ENCODE measurements at regions not wholly inside any gene's neighbourhood (a gene's known extent, or its start where the extent isn't known, plus 50 kb on each side); places are given as distances from the start of the nearest gene placed in this dataset.
"Not testable (repeated sequence)": the region's sequence is repeated elsewhere in the genome, so short reads cannot be mapped to it uniquely, and the experiment has no call there.

- Histone ChIP-seq H3K36me3 (ENCODE audit: control insufficient read depth, insufficient read depth, low read length) (no peaks in the 10 kb centered on the region), H3K27me3 (ENCODE audit: control insufficient read depth, insufficient read depth, low read length) (no peaks in the 10 kb centered on the region), H3K4me3 (ENCODE audit: low read depth, low read length) (no peak overlapping the region)
- TF ChIP-seq CTCF (IDR thresholded peaks at IDR 0.05; ENCODE audit: insufficient read depth, low read length, severe bottlenecking), result no peak
- FAIRE-seq (no peak), DNase-seq (ENCODE audit: low read depth) (peak; percentile 44)
Observed at GRCh38 chr2:133640103-133640502, 71.8 kb upstream of the NCKAP5 start.

- TF ChIP-seq CTCF (IDR thresholded peaks at IDR 0.05; ENCODE audit: insufficient read depth, low read length, severe bottlenecking), result peak; percentile 78
- Histone ChIP-seq H3K36me3 (ENCODE audit: control insufficient read depth, insufficient read depth, low read length) (no peaks in the 10 kb centered on the region), H3K27me3 (ENCODE audit: control insufficient read depth, insufficient read depth, low read length) (no peaks in the 10 kb centered on the region), H3K4me3 (ENCODE audit: low read depth, low read length) (peak overlapping the region; percentile 7)
- DNase-seq (ENCODE audit: low read depth) (peak; percentile 99), FAIRE-seq (peak; percentile 98)
Observed at GRCh38 chr2:133641497-133641896, 73.2 kb upstream of the NCKAP5 start.

GRCh38 chr2:133641942-133642725 is 73.9 kb upstream of the NCKAP5 start:
- FAIRE-seq, result no peak
- peak; percentile 27 for DNase-seq (ENCODE audit: low read depth)
- TF ChIP-seq CTCF (IDR thresholded peaks at IDR 0.05; ENCODE audit: insufficient read depth, low read length, severe bottlenecking), result no peak
- no peaks in the 10 kb centered on the region for H3K36me3 ChIP-seq (ENCODE audit: control insufficient read depth, insufficient read depth, low read length)
- H3K27me3 ChIP-seq (ENCODE audit: control insufficient read depth, insufficient read depth, low read length), result no peaks in the 10 kb centered on the region
- no peak overlapping the region for H3K4me3 ChIP-seq (ENCODE audit: low read depth, low read length)

GRCh38 chr2:133642791-133643191 is 74.5 kb upstream of the NCKAP5 start:
- Histone ChIP-seq H3K36me3 (ENCODE audit: control insufficient read depth, insufficient read depth, low read length) (no peaks in the 10 kb centered on the region), H3K27me3 (ENCODE audit: control insufficient read depth, insufficient read depth, low read length) (no peaks in the 10 kb centered on the region), H3K4me3 (ENCODE audit: low read depth, low read length) (no peak overlapping the region)
- DNase-seq (ENCODE audit: low read depth), result peak; percentile 19
- no peak for FAIRE-seq
- TF ChIP-seq CTCF (IDR thresholded peaks at IDR 0.05; ENCODE audit: insufficient read depth, low read length, severe bottlenecking), result no peak

- H3K36me3 ChIP-seq (ENCODE audit: control insufficient read depth, insufficient read depth, low read length), result no peaks in the 10 kb centered on the region
- FAIRE-seq (no peak), DNase-seq (ENCODE audit: low read depth) (no peak)
- no peak for TF ChIP-seq CTCF (IDR thresholded peaks at IDR 0.05; ENCODE audit: insufficient read depth, low read length, severe bottlenecking)
- no peak overlapping the region for H3K4me3 ChIP-seq (ENCODE audit: low read depth, low read length)
- H3K27me3 ChIP-seq (ENCODE audit: control insufficient read depth, insufficient read depth, low read length), result no peaks in the 10 kb centered on the region
Observed at GRCh38 chr2:133643863-133644262, 75.6 kb upstream of the NCKAP5 start.

- Histone ChIP-seq H3K27me3 (ENCODE audit: control insufficient read depth, insufficient read depth, low read length) (no peaks in the 10 kb centered on the region), H3K36me3 (ENCODE audit: control insufficient read depth, insufficient read depth, low read length) (no peaks in the 10 kb centered on the region), H3K4me3 (ENCODE audit: low read depth, low read length) (no peak overlapping the region)
- no peak for DNase-seq (ENCODE audit: low read depth)
- FAIRE-seq, result no peak
- TF ChIP-seq CTCF (IDR thresholded peaks at IDR 0.05; ENCODE audit: insufficient read depth, low read length, severe bottlenecking), result no peak
Observed at GRCh38 chr2:133644846-133645245, 76.6 kb upstream of the NCKAP5 start.

GRCh38 chr2:133647386-133647785 is 79.1 kb upstream of the NCKAP5 start:
- H3K27me3 ChIP-seq (ENCODE audit: control insufficient read depth, insufficient read depth, low read length); FAIRE-seq; H3K36me3 ChIP-seq (ENCODE audit: control insufficient read depth, insufficient read depth, low read length): not testable (repeated sequence)

More at GRCh38 chr2:133647386-133647785, 79.1 kb upstream of the NCKAP5 start:
- DNase-seq (ENCODE audit: low read depth); H3K4me3 ChIP-seq (ENCODE audit: low read depth, low read length): not testable (repeated sequence)

All from bronchial epithelial cell (primary cell).